ENCODE measurements at regions not wholly inside any gene's neighbourhood (a gene's known extent, or its start where the extent isn't known, plus 50 kb on each side); places are given as distances from the start of the nearest gene placed in this dataset.

DNA sequence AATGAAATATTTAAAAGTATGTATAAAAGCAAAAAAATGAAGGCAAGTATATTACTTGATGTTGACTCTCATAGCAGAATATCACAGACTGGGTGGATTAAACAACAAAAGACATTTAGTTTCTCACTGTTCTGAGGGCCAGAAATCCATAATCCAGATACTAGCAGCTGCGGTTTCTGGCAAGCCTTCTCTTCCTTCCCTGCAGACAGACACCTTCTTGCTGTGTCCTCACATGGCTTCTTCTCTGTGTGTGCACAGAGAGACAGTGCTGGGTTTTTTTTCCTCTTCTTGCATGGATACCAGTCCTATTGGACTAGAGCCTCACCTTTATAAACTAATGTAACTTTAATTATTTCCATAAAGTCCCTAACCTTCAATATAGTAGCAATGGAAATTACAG, 127.9 kb upstream of the AKR1E2 start:
- TF ChIP-seq, protein P1, sequence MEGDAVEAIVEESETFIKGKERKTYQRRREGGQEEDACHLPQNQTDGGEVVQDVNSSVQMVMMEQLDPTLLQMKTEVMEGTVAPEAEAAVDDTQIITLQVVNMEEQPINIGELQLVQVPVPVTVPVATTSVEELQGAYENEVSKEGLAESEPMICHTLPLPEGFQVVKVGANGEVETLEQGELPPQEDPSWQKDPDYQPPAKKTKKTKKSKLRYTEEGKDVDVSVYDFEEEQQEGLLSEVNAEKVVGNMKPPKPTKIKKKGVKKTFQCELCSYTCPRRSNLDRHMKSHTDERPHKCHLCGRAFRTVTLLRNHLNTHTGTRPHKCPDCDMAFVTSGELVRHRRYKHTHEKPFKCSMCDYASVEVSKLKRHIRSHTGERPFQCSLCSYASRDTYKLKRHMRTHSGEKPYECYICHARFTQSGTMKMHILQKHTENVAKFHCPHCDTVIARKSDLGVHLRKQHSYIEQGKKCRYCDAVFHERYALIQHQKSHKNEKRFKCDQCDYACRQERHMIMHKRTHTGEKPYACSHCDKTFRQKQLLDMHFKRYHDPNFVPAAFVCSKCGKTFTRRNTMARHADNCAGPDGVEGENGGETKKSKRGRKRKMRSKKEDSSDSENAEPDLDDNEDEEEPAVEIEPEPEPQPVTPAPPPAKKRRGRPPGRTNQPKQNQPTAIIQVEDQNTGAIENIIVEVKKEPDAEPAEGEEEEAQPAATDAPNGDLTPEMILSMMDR (IDR thresholded peaks at IDR 0.05): no peak
- intact Hi-C loops (cut with DNase I): no loop called here
- H3K36me3 ChIP-seq: no peaks in the 10 kb centered on the region
- no peaks in the 10 kb centered on the region for H3K27me3 ChIP-seq
- no peaks in the 10 kb centered on the region for H3K4me1 ChIP-seq
- no peak overlapping the region for H3K4me3 ChIP-seq
- ATAC-seq (no peak), FAIRE-seq (no peak), DNase-seq (no peak)
- H3K27ac ChIP-seq: no peak overlapping the region
- H3K9me3 ChIP-seq: no peaks in the 10 kb centered on the region
- WGBS, 2 donors: 34 to 43% methylated on average over 1 of the region's 1 CpG

DNA sequence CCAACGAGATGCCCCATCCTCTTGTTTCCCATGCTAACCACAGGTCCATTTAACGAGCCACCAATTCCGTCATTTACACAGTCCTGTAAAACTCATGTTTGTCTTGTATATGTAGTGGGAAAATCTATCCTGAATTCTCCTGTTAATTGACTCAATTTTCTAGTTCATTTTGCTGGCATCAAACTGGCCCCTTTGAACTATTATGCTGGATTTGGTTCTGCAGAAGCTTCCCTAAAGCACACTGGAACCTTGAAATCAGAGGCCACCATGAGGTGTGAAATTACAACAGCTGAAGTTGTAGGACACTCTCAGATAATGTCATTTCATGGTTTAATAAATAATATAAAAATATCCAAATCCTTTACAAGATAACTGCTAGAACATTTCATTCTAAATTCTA, 129.8 kb upstream of the AKR1E2 start:
- WGBS, 2 donors: 59 to 72% methylated on average over 3 of the region's 3 CpGs
- FAIRE-seq: no peak

DNA sequence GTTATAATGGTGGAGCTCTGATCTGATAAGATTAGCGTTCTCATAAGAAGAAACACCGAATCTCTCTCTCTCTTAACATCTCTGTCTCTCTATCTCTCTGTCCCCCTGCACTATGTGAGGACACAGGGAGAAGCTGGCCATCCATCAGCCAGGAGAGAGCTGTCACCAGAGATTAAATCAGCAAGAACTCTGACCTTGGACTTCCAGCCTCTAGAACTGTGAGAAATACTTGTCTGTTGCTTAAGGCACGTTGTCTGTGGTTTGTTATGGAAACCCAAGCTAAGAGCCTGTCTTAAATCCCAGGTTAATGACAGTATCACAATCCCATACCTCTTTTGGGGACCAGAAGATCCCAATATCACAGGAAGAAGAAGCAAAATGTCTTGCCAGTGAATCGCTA, 132.0 kb upstream of the AKR1E2 start:
- no peaks in the 10 kb centered on the region for H3K36me3 ChIP-seq
- ATAC-seq: no peak
- intact Hi-C loops (cut with DNase I): no loop called here

More for the DNA sequence above, 129.8 kb upstream of the AKR1E2 start:
- H3K27ac ChIP-seq: no peak overlapping the region
- H3K9me3 ChIP-seq: no peaks in the 10 kb centered on the region
- no peaks in the 10 kb centered on the region for H3K36me3 ChIP-seq
- DNase-seq (no peak), ATAC-seq (no peak)
- TF ChIP-seq, protein P1 (IDR thresholded peaks at IDR 0.05): no peak
- H3K27me3 ChIP-seq: no peaks in the 10 kb centered on the region
- intact Hi-C loops (cut with DNase I): no loop called here
- no peaks in the 10 kb centered on the region for H3K4me1 ChIP-seq
- H3K4me3 ChIP-seq: no peak overlapping the region

DNA sequence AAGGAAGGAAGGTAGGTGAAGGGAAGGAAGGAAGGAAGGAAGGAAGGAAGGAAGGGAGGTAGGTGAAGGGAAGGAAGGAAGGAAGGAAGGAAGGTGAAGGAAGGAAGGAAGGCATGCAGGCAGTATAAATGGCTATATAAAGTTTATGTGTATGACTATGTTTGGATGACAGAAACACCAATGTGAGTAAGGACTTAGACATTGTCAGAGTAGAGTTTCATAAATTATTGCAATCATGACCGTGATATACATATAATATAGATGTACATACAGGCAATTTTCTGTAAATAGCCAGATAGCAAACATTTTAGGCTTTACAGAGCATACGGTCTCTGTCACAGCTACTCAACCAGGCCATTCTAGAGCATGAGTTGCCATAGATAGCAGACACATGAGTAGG, 133.8 kb upstream of the AKR1E2 start:
- Histone ChIP-seq H3K27ac (no peak overlapping the region), H3K27me3 (no peaks in the 10 kb centered on the region), H3K36me3 (no peaks in the 10 kb centered on the region), H3K9me3 (no peaks in the 10 kb centered on the region), H3K4me1 (no peaks in the 10 kb centered on the region), H3K4me3 (no peak overlapping the region)
- 82 to 91% methylated on average over 2 of the region's 2 CpGs for WGBS, 2 donors
- intact Hi-C loops (cut with DNase I): no loop called here
- TF ChIP-seq, protein P1 (IDR thresholded peaks at IDR 0.05): no peak
- ATAC-seq (no peak), DNase-seq (no peak), FAIRE-seq (no peak)

More for the DNA sequence above, 132.0 kb upstream of the AKR1E2 start:
- H3K27ac ChIP-seq: no peak overlapping the region
- TF ChIP-seq, protein P1 (IDR thresholded peaks at IDR 0.05): no peak
- no peak for FAIRE-seq
- H3K27me3 ChIP-seq: no peaks in the 10 kb centered on the region
- 72 to 81% methylated on average over 4 of the region's 4 CpGs for WGBS, 2 donors
- no peak overlapping the region for H3K4me3 ChIP-seq
- H3K4me1 ChIP-seq: no peaks in the 10 kb centered on the region
- H3K9me3 ChIP-seq: no peaks in the 10 kb centered on the region
- DNase-seq: no peak

DNA sequence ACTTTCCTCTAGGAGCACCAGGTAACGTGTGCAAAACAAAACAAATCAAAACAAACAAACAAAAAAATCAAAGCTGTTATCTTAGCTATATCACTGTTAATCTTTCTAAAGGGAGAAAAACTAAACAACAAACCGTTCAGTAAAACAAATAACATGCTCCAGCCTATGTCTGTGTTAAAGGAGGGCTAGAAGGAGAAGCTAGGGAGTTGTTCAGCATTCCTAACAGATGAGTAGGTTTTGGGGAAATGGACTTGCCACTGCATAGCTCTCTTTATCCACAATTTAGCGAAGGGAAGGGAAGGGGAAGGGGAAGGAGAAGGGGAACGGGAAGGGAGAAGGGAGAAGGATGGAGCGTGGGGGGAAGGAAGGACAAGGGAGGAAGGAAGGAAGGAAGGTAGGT, 134.2 kb upstream of the AKR1E2 start:
- no peak overlapping the region for H3K27ac ChIP-seq
- H3K27me3 ChIP-seq: no peaks in the 10 kb centered on the region
- H3K4me3 ChIP-seq: no peak overlapping the region
- DNase-seq: no peak
- TF ChIP-seq, protein P1 (IDR thresholded peaks at IDR 0.05): no peak
- FAIRE-seq: no peak
- H3K4me1 ChIP-seq: no peaks in the 10 kb centered on the region
- peak in 1 of 4 donors; percentile 28 for ATAC-seq
- 45 to 50% methylated on average over 3 of the region's 5 CpGs for whole genome bisulfite sequencing, 2 donors
- intact Hi-C loops (cut with DNase I): no loop called here
- no peaks in the 10 kb centered on the region for H3K9me3 ChIP-seq
- no peaks in the 10 kb centered on the region for H3K36me3 ChIP-seq

All from pancreas (tissue), 10 donors.